ENCODE measurements at regions not wholly inside any gene's neighbourhood (a gene's known extent, or its start where the extent isn't known, plus 50 kb on each side); places are given as distances from the start of the nearest gene placed in this dataset.
"Not testable (repeated sequence)": the region's sequence is repeated elsewhere in the genome, so short reads cannot be mapped to it uniquely, and the experiment has no call there.

- DNase-seq, result no peak
Observed at GRCh38 chrX:88828011-88828410, 81.0 kb downstream of the CPXCR1 start.

GRCh38 chrX:88830111-88830510, 83.1 kb downstream of the CPXCR1 start:
- DNase-seq, result no peak

- DNase-seq, result not testable (repeated sequence)
Observed at GRCh38 chrX:88837721-88838120, 90.7 kb downstream of the CPXCR1 start.

GRCh38 chrX:88838392-88838791, 91.4 kb downstream of the CPXCR1 start:
- no peak for DNase-seq

- not testable (repeated sequence) for DNase-seq
Observed at GRCh38 chrX:88843841-88844240, 96.8 kb downstream of the CPXCR1 start.

GRCh38 chrX:88853925-88854324, 106.9 kb downstream of the CPXCR1 start:
- no peak for DNase-seq

GRCh38 chrX:88863726-88864125, 116.7 kb downstream of the CPXCR1 start:
- DNase-seq, result no peak

GRCh38 chrX:88865634-88866033, 118.6 kb downstream of the CPXCR1 start:
- no peak for DNase-seq

- no peak for DNase-seq
Observed at GRCh38 chrX:88881536-88881935, 134.5 kb downstream of the CPXCR1 start.

- no peak for DNase-seq
Observed at GRCh38 chrX:88883200-88883599, 136.2 kb downstream of the CPXCR1 start.

GRCh38 chrX:88886908-88887307, 139.9 kb downstream of the CPXCR1 start:
- no peak for DNase-seq

- peak; percentile 3 for DNase-seq
Observed at GRCh38 chrX:88903989-88904718, 157.1 kb downstream of the CPXCR1 start.

- DNase-seq, result no peak
Observed at GRCh38 chrX:88908056-88908455, 161.0 kb downstream of the CPXCR1 start.

GRCh38 chrX:88937616-88938015, 190.6 kb downstream of the CPXCR1 start:
- DNase-seq, result no peak

GRCh38 chrX:88940904-88941303, 193.9 kb downstream of the CPXCR1 start:
- DNase-seq, result no peak

GRCh38 chrX:88944661-88945060, 197.6 kb downstream of the CPXCR1 start:
- DNase-seq, result no peak

- not testable (repeated sequence) for DNase-seq
Observed at GRCh38 chrX:88956059-88956458, 209.0 kb downstream of the CPXCR1 start.

- DNase-seq, result no peak
Observed at GRCh38 chrX:88977835-88978234, 230.8 kb downstream of the CPXCR1 start.

GRCh38 chrX:88982183-88982582, 235.2 kb downstream of the CPXCR1 start:
- no peak for DNase-seq

GRCh38 chrX:88982933-88983332, 235.9 kb downstream of the CPXCR1 start:
- DNase-seq, result no peak

- DNase-seq, result no peak
Observed at GRCh38 chrX:88988796-88989195, 241.8 kb downstream of the CPXCR1 start.

GRCh38 chrX:88990882-88991582, 244.0 kb downstream of the CPXCR1 start:
- no peak for DNase-seq

GRCh38 chrX:88991583-88992132, 244.6 kb downstream of the CPXCR1 start:
- no peak for DNase-seq

GRCh38 chrX:89021964-89022363, 274.9 kb downstream of the CPXCR1 start:
- no peak for DNase-seq
